Esophagus muscularis mucosa (tissue), 3 donors: ENCODE measurements at regions not wholly inside any gene's neighbourhood (a gene's known extent, or its start where the extent isn't known, plus 50 kb on each side); places are given as distances from the start of the nearest gene placed in this dataset.

Source experiments
- POLR2A ChIP-seq: fragments of 450-650 bp; IDR thresholded peaks from one replicate; pipeline ENCODE4 v1.6.1; 2017; ENCODE audit warnings: antibody characterized with exemption, moderate library complexity, mild to moderate bottlenecking, low read depth
- TF ChIP-seq, protein P1 (sequence below), 3 experiments: fragments of 200-600 bp in 2 of 3; fragments of 450-650 bp in 1 of 3; sonication (generic) in 2 of 3; IDR thresholded peaks; one replicate each; pipeline ENCODE4 v1.5.1; 2017 to 2019; ENCODE audit warnings: antibody characterized with exemption in 3 of 3, mild to moderate bottlenecking in 2 of 3, moderate library complexity in 1 of 3

- TF ChIP-seq, protein P1, sequence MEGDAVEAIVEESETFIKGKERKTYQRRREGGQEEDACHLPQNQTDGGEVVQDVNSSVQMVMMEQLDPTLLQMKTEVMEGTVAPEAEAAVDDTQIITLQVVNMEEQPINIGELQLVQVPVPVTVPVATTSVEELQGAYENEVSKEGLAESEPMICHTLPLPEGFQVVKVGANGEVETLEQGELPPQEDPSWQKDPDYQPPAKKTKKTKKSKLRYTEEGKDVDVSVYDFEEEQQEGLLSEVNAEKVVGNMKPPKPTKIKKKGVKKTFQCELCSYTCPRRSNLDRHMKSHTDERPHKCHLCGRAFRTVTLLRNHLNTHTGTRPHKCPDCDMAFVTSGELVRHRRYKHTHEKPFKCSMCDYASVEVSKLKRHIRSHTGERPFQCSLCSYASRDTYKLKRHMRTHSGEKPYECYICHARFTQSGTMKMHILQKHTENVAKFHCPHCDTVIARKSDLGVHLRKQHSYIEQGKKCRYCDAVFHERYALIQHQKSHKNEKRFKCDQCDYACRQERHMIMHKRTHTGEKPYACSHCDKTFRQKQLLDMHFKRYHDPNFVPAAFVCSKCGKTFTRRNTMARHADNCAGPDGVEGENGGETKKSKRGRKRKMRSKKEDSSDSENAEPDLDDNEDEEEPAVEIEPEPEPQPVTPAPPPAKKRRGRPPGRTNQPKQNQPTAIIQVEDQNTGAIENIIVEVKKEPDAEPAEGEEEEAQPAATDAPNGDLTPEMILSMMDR (IDR thresholded peaks at IDR 0.05): no peak
- TF ChIP-seq POLR2A: no peak
These were observed 1461.9 kb downstream of the TBC1D22A start for GRCh38 chr22:48224332-48224731.
